ENCODE measurements at regions not wholly inside any gene's neighbourhood (a gene's known extent, or its start where the extent isn't known, plus 50 kb on each side); places are given as distances from the start of the nearest gene placed in this dataset.

DNA sequence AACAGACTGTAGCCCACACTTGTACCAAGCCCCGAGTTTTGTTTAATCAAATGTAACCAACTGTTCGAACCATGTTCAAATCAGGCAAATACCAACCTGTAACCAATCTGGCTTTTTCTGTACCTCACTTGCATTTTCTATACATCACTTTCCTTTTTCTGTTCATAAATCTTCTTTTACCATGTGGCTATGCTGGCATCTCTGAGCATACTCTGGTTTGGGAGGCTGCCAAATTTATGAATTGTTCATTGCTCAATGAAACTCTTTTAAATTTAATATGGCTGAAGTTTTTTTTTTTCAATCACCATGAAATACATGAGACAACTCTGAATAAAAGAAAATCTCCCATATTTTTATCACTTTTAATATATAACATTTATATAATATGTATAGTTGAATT is 256.1 kb downstream of the SLITRK6 start:
- DNase-seq (ENCODE audit: low spot score) = no peak
- Mint-ChIP-seq H3K36me3 (ENCODE audit: low read depth) (no peaks in the 10 kb centered on the region; the same call in 2 of the 3 replicates), H3K27me3 (ENCODE audit: insufficient read depth, low read depth, poor library complexity) (no peaks in the 10 kb centered on the region)

More for the DNA sequence above, 256.1 kb downstream of the SLITRK6 start:
- H3K4me2 ChIP-seq = no peak overlapping the region
- no peak overlapping the region for H3K27ac ChIP-seq (ENCODE audit: low read depth)
- peaks cover 3% of the 10 kb centered on the region; the same call in 2 of the 3 replicates for H3K9me3 Mint-ChIP-seq
- no peak for ATAC-seq
- H3K27me3 ChIP-seq (ENCODE audit: insufficient read depth) = no peaks in the 10 kb centered on the region
- no peak overlapping the region for H3K4me3 Mint-ChIP-seq
- no peak overlapping the region for H3K4me3 ChIP-seq
- H3K27ac Mint-ChIP-seq = no peak overlapping the region
- H3K4me1 ChIP-seq (ENCODE audit: insufficient read depth) = no peaks in the 10 kb centered on the region
- H3K79me2 ChIP-seq (replicated peaks; ENCODE audit: insufficient read depth) = no peaks in the 10 kb centered on the region
- H2AFZ ChIP-seq = no peak overlapping the region
- H3K36me3 ChIP-seq (ENCODE audit: insufficient read depth) = no peaks in the 10 kb centered on the region
- TF ChIP-seq ZNF462 (CRISPR knock-in tag; IDR thresholded peaks at IDR 0.05) = no peak
- TF ChIP-seq STAT1 (IDR thresholded peaks at IDR 0.05; ENCODE audit: unreplicated experiment) = no peak
- TF ChIP-seq ETS1 (IDR thresholded peaks at IDR 0.05) = no peak
- TF ChIP-seq EZH2 (IDR thresholded peaks at IDR 0.05; ENCODE audit: low read depth, unreplicated experiment) = no peak
- no peak for TF ChIP-seq ZNF114 (CRISPR knock-in tag; IDR thresholded peaks at IDR 0.05)
- no peak for TF ChIP-seq JUNB (IDR thresholded peaks at IDR 0.05; ENCODE audit: unreplicated experiment)
- no peak for TF ChIP-seq ZNF331 (CRISPR knock-in tag; IDR thresholded peaks at IDR 0.05; ENCODE audit: low read depth)
- no peak for TF ChIP-seq NANOG (IDR thresholded peaks at IDR 0.05; ENCODE audit: borderline replicate concordance)
- TF ChIP-seq EZH2phosphoT487 (IDR thresholded peaks at IDR 0.05; ENCODE audit: unreplicated experiment) = no peak
- no peaks in the 10 kb centered on the region for H3K9me2 ChIP-seq (ENCODE audit: insufficient read depth)
- no peaks in the 10 kb centered on the region for H3F3A ChIP-seq (replicated peaks; ENCODE audit: low read depth)
- H4K20me1 ChIP-seq (replicated peaks; ENCODE audit: insufficient read depth) = no peaks in the 10 kb centered on the region
- H3K4me1 Mint-ChIP-seq = no peaks in the 10 kb centered on the region
